ENCODE measurements at regions not wholly inside any gene's neighbourhood (a gene's known extent, or its start where the extent isn't known, plus 50 kb on each side); places are given as distances from the start of the nearest gene placed in this dataset.
A peak's percentile ranks its signal among the peaks of the same experiment; 100 is the strongest.

DNA sequence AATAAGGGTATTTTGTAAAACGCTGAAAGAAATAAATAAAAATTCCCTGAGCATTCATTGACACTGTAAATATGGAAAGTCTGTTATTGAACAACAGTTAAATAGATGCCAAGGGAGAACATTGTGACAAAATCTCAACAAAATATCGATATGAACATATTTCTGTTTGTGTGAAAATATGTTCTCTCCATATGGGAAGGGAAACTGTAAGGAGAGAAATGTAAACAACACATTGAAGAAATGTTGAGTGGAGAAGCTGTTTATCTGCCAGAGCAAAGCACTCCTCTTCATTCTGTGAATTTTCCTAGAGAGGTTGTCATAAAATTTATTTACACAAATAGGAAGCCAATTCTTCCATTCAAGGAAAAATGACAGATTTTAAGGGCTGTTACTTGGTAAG, 57.1 kb upstream of the EOMES start:
- no peaks in the 10 kb centered on the region for H3K36me3 Mint-ChIP-seq (ENCODE audit: insufficient read depth, unreplicated experiment)
- H3K27ac Mint-ChIP-seq (ENCODE audit: low read depth, unreplicated experiment) = no peak overlapping the region
- no peaks in the 10 kb centered on the region for H3K9me3 Mint-ChIP-seq (ENCODE audit: unreplicated experiment)
- H3K4me3 Mint-ChIP-seq (ENCODE audit: unreplicated experiment) = no peak overlapping the region
- H3K4me1 Mint-ChIP-seq (ENCODE audit: insufficient read depth, unreplicated experiment) = no peaks in the 10 kb centered on the region
- BruUV-seq (replicated peaks) = no TSS peak
- no peaks in the 10 kb centered on the region for H3K27me3 Mint-ChIP-seq (ENCODE audit: insufficient read depth, unreplicated experiment)
- intact Hi-C loops (cut with micrococcal nuclease) = no loop called here
- POLR2A ChIA-PET = interaction anchor here (1.4 kb wide), 1 partner anchor 19 kb away, joined by 4 read pairs; no protein-coding TSS in a partner anchor
- no peak for DNase-seq (ENCODE audit: unreplicated experiment)
- CTCF ChIA-PET = interaction anchor here (0.8 kb wide), 1 partner anchor 13 kb away, joined by 4 read pairs; no protein-coding TSS in a partner anchor
- TF ChIP-seq, protein P1, sequence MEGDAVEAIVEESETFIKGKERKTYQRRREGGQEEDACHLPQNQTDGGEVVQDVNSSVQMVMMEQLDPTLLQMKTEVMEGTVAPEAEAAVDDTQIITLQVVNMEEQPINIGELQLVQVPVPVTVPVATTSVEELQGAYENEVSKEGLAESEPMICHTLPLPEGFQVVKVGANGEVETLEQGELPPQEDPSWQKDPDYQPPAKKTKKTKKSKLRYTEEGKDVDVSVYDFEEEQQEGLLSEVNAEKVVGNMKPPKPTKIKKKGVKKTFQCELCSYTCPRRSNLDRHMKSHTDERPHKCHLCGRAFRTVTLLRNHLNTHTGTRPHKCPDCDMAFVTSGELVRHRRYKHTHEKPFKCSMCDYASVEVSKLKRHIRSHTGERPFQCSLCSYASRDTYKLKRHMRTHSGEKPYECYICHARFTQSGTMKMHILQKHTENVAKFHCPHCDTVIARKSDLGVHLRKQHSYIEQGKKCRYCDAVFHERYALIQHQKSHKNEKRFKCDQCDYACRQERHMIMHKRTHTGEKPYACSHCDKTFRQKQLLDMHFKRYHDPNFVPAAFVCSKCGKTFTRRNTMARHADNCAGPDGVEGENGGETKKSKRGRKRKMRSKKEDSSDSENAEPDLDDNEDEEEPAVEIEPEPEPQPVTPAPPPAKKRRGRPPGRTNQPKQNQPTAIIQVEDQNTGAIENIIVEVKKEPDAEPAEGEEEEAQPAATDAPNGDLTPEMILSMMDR (IDR thresholded peaks at IDR 0.05; ENCODE audit: unreplicated experiment) = no peak

- ChIA-PET POLR2A (interaction anchor here (0.6 kb wide), 1 partner anchor 90 kb away, joined by 3 read pairs; no protein-coding TSS in a partner anchor), CTCF (no interaction called here)
- BruUV-seq (replicated peaks) = no TSS peak
- Mint-ChIP-seq H3K27ac (ENCODE audit: low read depth, unreplicated experiment) (no peak overlapping the region), H3K9me3 (ENCODE audit: unreplicated experiment) (no peaks in the 10 kb centered on the region), H3K4me3 (ENCODE audit: unreplicated experiment) (no peak overlapping the region), H3K27me3 (ENCODE audit: insufficient read depth, unreplicated experiment) (no peaks in the 10 kb centered on the region), H3K36me3 (ENCODE audit: insufficient read depth, unreplicated experiment) (no peaks in the 10 kb centered on the region), H3K4me1 (ENCODE audit: insufficient read depth, unreplicated experiment) (no peaks in the 10 kb centered on the region)
- no peak for DNase-seq (ENCODE audit: unreplicated experiment)
- intact Hi-C loops (cut with micrococcal nuclease) = no loop called here
- TF ChIP-seq, protein P1 (IDR thresholded peaks at IDR 0.05; ENCODE audit: unreplicated experiment) = no peak
Measured at GRCh38 chr3:27789420-27789819, 67.3 kb upstream of the EOMES start.

DNA sequence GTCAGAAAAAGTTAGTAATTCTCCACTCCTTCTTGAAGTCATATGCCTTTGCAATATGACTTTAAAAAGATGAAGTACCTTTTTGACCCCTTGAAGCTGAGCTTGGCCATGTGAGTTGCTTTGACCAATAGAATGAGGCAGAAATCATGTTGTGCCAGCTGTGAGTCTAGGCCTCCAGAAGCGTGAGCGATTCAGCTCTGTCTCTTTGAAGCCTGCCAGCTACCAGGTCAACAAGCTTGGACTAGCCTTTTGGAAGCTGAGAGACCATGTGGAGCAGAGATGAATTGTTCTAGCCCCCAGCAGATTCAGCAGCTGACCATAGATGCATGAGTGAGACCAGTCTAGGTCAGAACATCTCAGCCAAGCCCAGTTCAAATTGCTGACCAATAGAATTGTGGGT, 69.8 kb upstream of the EOMES start:
- TF ChIP-seq, protein P1 (IDR thresholded peaks at IDR 0.05; ENCODE audit: unreplicated experiment) = no peak
- intact Hi-C loops (cut with micrococcal nuclease) = no loop called here
- ChIA-PET POLR2A (interaction anchor here (1.1 kb wide), 1 partner anchor 34 kb away, joined by 4 read pairs; no protein-coding TSS in a partner anchor), CTCF (interaction anchor here (0.5 to 0.9 kb wide), 5 partner anchors 11 to 54 kb away, joined by 3 to 4 read pairs (median 4); no protein-coding TSS in a partner anchor)
- Mint-ChIP-seq H3K27ac (ENCODE audit: low read depth, unreplicated experiment) (no peak overlapping the region), H3K9me3 (ENCODE audit: unreplicated experiment) (no peaks in the 10 kb centered on the region), H3K4me1 (ENCODE audit: insufficient read depth, unreplicated experiment) (no peaks in the 10 kb centered on the region), H3K36me3 (ENCODE audit: insufficient read depth, unreplicated experiment) (no peaks in the 10 kb centered on the region), H3K4me3 (ENCODE audit: unreplicated experiment) (no peak overlapping the region), H3K27me3 (ENCODE audit: insufficient read depth, unreplicated experiment) (no peaks in the 10 kb centered on the region)
- peak; percentile 22 for DNase-seq (ENCODE audit: unreplicated experiment)
- no TSS peak for BruUV-seq (replicated peaks)

- no peaks in the 10 kb centered on the region for H3K4me1 Mint-ChIP-seq (ENCODE audit: insufficient read depth, unreplicated experiment)
- no TSS peak for BruUV-seq (replicated peaks)
- POLR2A ChIA-PET = interaction anchor here (0.7 kb wide), 1 partner anchor 10 kb away, joined by 3 read pairs; no protein-coding TSS in a partner anchor
- no peak overlapping the region for H3K27ac Mint-ChIP-seq (ENCODE audit: low read depth, unreplicated experiment)
- no peak for DNase-seq (ENCODE audit: unreplicated experiment)
- no peaks in the 10 kb centered on the region for H3K27me3 Mint-ChIP-seq (ENCODE audit: insufficient read depth, unreplicated experiment)
- CTCF ChIA-PET = interaction anchor here (0.6 kb wide), 2 partner anchors 12 to 367 kb away, joined by 3 read pairs; no protein-coding TSS in a partner anchor
- TF ChIP-seq, protein P1 (IDR thresholded peaks at IDR 0.05; ENCODE audit: unreplicated experiment) = no peak
- intact Hi-C loops (cut with micrococcal nuclease) = no loop called here
- no peaks in the 10 kb centered on the region for H3K36me3 Mint-ChIP-seq (ENCODE audit: insufficient read depth, unreplicated experiment)
- H3K4me3 Mint-ChIP-seq (ENCODE audit: unreplicated experiment) = no peak overlapping the region
- no peaks in the 10 kb centered on the region for H3K9me3 Mint-ChIP-seq (ENCODE audit: unreplicated experiment)
Measured at GRCh38 chr3:27792869-27793268, 70.7 kb upstream of the EOMES start.
